HEK293 (cell line): ENCODE measurements at regions not wholly inside any gene's neighbourhood (a gene's known extent, or its start where the extent isn't known, plus 50 kb on each side); places are given as distances from the start of the nearest gene placed in this dataset.

Experiments used
- CTCF ChIA-PET: fragments of 350-600 bp; formaldehyde crosslinking; extraction: SDS; loops from one replicate; lab custom pipeline; 2021; ENCODE audit warnings: antibody characterized with exemption; lab: Yijun Ruan, JAX
- POLR2A ChIA-PET: fragments of 300-600 bp; formaldehyde crosslinking; extraction: SDS; loops from one replicate; lab custom pipeline; 2020; ENCODE audit warnings: antibody characterized with exemption, inconsistent platforms; lab: Yijun Ruan, JAX
- H3K27ac ChIP-seq: fragments of 200-500 bp; sonication (Bioruptor generic); 2 replicates; pipeline ENCODE4 v1.5.1; 2014; ENCODE audit warnings: low read depth, low read length, control low read depth, inconsistent platforms; ENCODE audit errors: extremely low read depth
- H3K36me3 ChIP-seq, 2 experiments: fragments of 200-500 bp in 1 of 2; sonication (Bioruptor generic) in 1 of 2; 1 replicate in 1 of 2; 2 replicates in 1 of 2; pipeline ENCODE4 v1.5.1; 2014 to 2017; ENCODE audit warnings: inconsistent platforms in 2 of 2, low read length in 2 of 2; ENCODE audit not compliant: control insufficient read depth in 2 of 2, insufficient read depth in 1 of 2
- H3K4me1 ChIP-seq: fragments of 200-500 bp; sonication (Bioruptor generic); 2 replicates; pipeline ENCODE4 v1.5.1; 2014; ENCODE audit warnings: mild to moderate bottlenecking, low read length, inconsistent platforms; ENCODE audit not compliant: control insufficient read depth, insufficient read depth
- H3K4me3 ChIP-seq: 2 replicates; pipeline ENCODE4 v1.5.1; 2011; ENCODE audit warnings: low read depth, mild to moderate bottlenecking, control low read depth, low read length, moderate library complexity
- H3K9me3 ChIP-seq: fragments of 200-500 bp; sonication (Bioruptor generic); 2 replicates; pipeline ENCODE4 v1.5.1; 2014; ENCODE audit warnings: low read depth, low read length, inconsistent platforms; ENCODE audit not compliant: control insufficient read depth, insufficient read depth
- GLI2 ChIP-seq: fragments of 450-650 bp; formaldehyde crosslinking; IDR thresholded peaks from 2 replicates; pipeline ENCODE4; 2017; ENCODE audit warnings: missing biosample characterization, missing genetic modification characterization, low read depth, borderline replicate concordance
- PBX3 ChIP-seq: sonication (generic); formaldehyde crosslinking; IDR thresholded peaks from 2 replicates; pipeline ENCODE4 v1.8.1; 2022; ENCODE audit warnings: mild to moderate bottlenecking, moderate library complexity, missing genetic modification reagents
- ZBTB8A ChIP-seq: fragments of 450-650 bp; formaldehyde crosslinking; IDR thresholded peaks from 2 replicates; pipeline ENCODE4 v1.5.1; 2016; ENCODE audit warnings: missing biosample characterization, missing genetic modification characterization
- ZNF121 ChIP-seq: fragments of 450-650 bp; formaldehyde crosslinking; IDR thresholded peaks from 2 replicates; pipeline ENCODE4 v1.5.1; 2016; ENCODE audit warnings: missing biosample characterization, missing genetic modification characterization
- ZNF148 ChIP-seq: fragments of 450-650 bp; formaldehyde crosslinking; IDR thresholded peaks from 2 replicates; pipeline ENCODE4 v1.5.0; 2017; ENCODE audit warnings: missing biosample characterization, missing genetic modification characterization, borderline replicate concordance
- ZNF169 ChIP-seq: fragments of 450-650 bp; formaldehyde crosslinking; IDR thresholded peaks from 2 replicates; pipeline ENCODE4 v1.5.1; 2016; ENCODE audit warnings: missing biosample characterization, missing genetic modification characterization
- ZNF274 ChIP-seq, 2 experiments: fragments of 200-500 bp in 1 of 2; fragments of 450-650 bp in 1 of 2; sonication (Bioruptor generic) in 1 of 2; formaldehyde crosslinking in 1 of 2; IDR thresholded peaks; 2 replicates each; pipeline versions ENCODE4 v1.5.1 to v1.6.1; 2014 to 2016; ENCODE audit warnings: borderline replicate concordance in 1 of 2, inconsistent platforms in 1 of 2, low read length in 1 of 2, missing biosample characterization in 1 of 2, missing genetic modification characterization in 1 of 2
- ZNF324 ChIP-seq: fragments of 450-650 bp; formaldehyde crosslinking; IDR thresholded peaks from 2 replicates; pipeline ENCODE4 v1.5.1; 2016; ENCODE audit warnings: missing biosample characterization, missing genetic modification characterization
- ZNF626 ChIP-seq: fragments of 450-650 bp; sonication (Bioruptor Pico); formaldehyde crosslinking; IDR thresholded peaks from 2 replicates; pipeline ENCODE4 v1.5.1; 2018; ENCODE audit warnings: missing biosample characterization, missing genetic modification characterization, inconsistent platforms
- ZNF629 ChIP-seq: fragments of 450-650 bp; formaldehyde crosslinking; IDR thresholded peaks from 2 replicates; pipeline ENCODE4 v1.5.1; 2017; ENCODE audit warnings: missing biosample characterization, missing genetic modification characterization
- ZNF658 ChIP-seq: fragments of 450-650 bp; formaldehyde crosslinking; IDR thresholded peaks from 2 replicates; pipeline ENCODE4; 2016; ENCODE audit warnings: missing biosample characterization, missing genetic modification characterization
- ZNF660 ChIP-seq: fragments of 450-650 bp; IDR thresholded peaks from 2 replicates; pipeline ENCODE4 v1.5.1; 2018; ENCODE audit warnings: missing biosample characterization, mild to moderate bottlenecking, missing genetic modification characterization
- TF ChIP-seq, protein P1 (sequence below): fragments of 450-650 bp; IDR thresholded peaks from 2 replicates; pipeline ENCODE4 v1.5.1; 2018; ENCODE audit warnings: missing biosample characterization, missing genetic modification characterization
- TF ChIP-seq, protein P2 (sequence below): fragments of 450-650 bp; formaldehyde crosslinking; IDR thresholded peaks from 2 replicates; pipeline ENCODE4 v1.5.1; 2016; ENCODE audit warnings: missing biosample characterization, missing genetic modification characterization
- TF ChIP-seq, protein P3 (sequence below): fragments of 450-650 bp; formaldehyde crosslinking; IDR thresholded peaks from 2 replicates; pipeline ENCODE4 v1.5.1; 2016; ENCODE audit warnings: missing biosample characterization, missing genetic modification characterization

DNA sequence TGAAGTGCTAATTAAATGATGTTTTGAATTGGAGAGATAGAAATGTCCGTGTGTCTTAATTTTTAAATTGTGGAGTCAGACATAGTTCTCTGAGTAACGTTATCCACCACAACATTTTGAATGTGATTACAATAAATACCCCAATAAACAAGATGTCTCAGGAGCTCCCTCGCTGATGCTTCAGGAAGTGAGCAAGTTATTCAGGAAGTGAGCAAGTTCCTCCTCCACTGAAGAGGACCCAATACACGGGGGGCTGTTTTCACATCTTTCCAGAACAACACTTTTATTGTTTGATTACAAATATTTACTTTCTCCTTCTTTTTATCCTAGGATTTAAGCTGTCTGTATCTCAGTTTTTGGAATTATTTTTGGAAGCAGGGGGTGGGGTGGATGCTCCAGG, 363.8 kb downstream of the LRRC70 start (continued):
- TF ChIP-seq ZNF274 (IDR thresholded peaks at IDR 0.05; ENCODE audit: low read length) (no peak), ZNF274 (tag by site-specific recombination; IDR thresholded peaks at IDR 0.05; ENCODE audit: borderline replicate concordance) (no peak)

DNA sequence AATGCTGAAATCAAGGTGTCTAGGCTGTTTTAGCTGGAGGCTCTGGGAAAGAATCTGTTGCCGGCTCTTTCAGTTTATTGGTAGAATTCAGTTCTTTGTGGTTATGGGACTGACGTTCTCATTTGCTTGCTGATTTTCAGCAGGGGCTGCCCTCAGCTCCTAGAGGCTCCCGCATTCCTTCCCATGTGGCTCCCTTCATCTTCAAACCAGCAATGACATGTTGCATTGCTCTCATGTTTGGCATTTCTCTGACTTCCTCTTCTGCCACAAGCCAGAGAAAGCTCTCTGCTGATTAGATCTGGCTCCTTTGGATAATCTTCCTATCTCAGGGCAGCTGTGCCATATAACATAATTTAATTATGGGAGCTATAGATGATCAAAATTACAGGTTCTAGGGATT, 360.3 kb downstream of the LRRC70 start:
- CTCF ChIA-PET, result interaction anchor here (0.6 kb wide), 1 partner anchor 15 kb away, joined by 3 read pairs; no protein-coding TSS in a partner anchor
- Histone ChIP-seq H3K4me3 (no peak overlapping the region), H3K9me3 (no peaks in the 10 kb centered on the region), H3K4me1 (no peaks in the 10 kb centered on the region), H3K36me3 (no peaks in the 10 kb centered on the region), H3K27ac (no peak overlapping the region)
- TF ChIP-seq ZNF626 (tag by site-specific recombination) (no peak), GLI2 (tag by site-specific recombination) (no peak), ZNF169 (tag by site-specific recombination) (no peak), ZNF660 (tag by site-specific recombination) (no peak)
- TF ChIP-seq, protein P1, sequence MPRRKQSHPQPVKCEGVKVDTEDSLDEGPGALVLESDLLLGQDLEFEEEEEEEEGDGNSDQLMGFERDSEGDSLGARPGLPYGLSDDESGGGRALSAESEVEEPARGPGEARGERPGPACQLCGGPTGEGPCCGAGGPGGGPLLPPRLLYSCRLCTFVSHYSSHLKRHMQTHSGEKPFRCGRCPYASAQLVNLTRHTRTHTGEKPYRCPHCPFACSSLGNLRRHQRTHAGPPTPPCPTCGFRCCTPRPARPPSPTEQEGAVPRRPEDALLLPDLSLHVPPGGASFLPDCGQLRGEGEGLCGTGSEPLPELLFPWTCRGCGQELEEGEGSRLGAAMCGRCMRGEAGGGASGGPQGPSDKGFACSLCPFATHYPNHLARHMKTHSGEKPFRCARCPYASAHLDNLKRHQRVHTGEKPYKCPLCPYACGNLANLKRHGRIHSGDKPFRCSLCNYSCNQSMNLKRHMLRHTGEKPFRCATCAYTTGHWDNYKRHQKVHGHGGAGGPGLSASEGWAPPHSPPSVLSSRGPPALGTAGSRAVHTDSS (tag by site-specific recombination), result no peak
- POLR2A ChIA-PET, result no interaction called here

DNA sequence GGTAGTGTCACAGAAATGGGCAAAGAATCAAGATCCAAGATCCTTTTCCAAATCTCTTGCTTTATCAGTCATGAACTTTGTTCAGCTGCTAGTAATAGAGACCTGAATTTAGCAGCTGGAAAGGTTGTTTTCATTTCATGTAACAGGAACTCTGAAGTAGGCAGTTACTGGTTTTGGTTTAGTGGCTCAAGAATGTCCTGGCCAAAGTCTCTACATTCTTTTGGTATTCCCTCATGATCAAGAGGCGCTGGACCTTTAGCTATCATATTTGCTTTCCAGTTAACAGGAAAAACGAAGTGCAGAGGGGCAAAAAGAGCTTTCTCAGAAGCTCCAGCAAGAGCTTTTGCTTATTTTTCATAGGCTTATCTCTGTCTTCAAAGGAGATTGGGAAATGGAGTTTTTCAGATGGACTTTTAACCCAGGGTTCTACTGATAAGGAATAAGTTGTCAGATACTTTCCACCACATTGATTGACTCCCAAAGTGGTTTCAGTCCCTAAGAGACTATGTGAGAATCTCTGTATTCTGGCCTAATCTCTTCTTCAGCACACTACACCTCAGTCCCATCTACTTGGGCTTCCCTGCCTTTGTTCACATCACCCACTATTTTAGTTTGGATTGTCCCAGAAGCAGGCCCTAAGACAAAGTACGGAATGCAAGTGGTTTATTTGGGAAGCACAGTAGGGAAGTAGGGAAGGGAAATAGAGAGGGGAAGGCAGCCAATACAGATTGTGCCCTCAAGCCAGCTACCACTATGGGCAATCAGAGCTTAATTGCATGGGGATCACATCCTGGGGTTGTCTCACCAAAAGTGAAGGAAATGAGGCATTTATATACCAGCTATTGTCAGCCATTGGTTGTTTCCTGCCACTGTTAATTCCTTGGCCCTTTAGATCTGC, 359.3 kb downstream of the LRRC70 start:
- ChIA-PET POLR2A (no interaction called here), CTCF (interaction anchor here (0.6 to 0.7 kb wide), 2 partner anchors 21 to 58 kb away, joined by 3 read pairs; no protein-coding TSS in a partner anchor)

DNA sequence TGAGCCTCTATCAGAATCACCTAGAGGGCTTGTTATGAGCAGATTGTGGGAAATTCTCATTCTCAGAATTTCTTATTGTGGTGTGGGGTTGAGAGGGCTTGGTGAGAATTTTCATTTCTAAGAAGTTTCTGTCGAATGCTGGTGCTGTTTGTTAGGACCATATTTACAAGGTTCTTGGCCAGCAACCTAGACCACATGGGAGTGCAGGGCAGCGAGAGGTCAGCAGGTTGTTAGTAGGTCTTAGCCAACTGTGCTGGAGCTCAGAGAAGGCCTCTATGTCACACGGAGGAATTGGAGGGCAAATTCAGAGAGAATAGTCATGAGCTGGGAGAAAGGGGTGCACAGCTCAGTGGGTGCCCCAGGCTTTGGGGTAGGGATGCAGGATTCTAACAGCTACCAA, 357.0 kb downstream of the LRRC70 start:
- Histone ChIP-seq H3K4me3 (no peak overlapping the region), H3K4me1 (no peaks in the 10 kb centered on the region), H3K9me3 (no peaks in the 10 kb centered on the region), H3K36me3 (no peaks in the 10 kb centered on the region), H3K27ac (no peak overlapping the region)
- POLR2A ChIA-PET, result no interaction called here
- CTCF ChIA-PET, result no interaction called here
- no peak for TF ChIP-seq ZNF148
- TF ChIP-seq ZBTB8A, result no peak
- no peak for TF ChIP-seq ZNF658 (tag by site-specific recombination)
- TF ChIP-seq, protein P2, sequence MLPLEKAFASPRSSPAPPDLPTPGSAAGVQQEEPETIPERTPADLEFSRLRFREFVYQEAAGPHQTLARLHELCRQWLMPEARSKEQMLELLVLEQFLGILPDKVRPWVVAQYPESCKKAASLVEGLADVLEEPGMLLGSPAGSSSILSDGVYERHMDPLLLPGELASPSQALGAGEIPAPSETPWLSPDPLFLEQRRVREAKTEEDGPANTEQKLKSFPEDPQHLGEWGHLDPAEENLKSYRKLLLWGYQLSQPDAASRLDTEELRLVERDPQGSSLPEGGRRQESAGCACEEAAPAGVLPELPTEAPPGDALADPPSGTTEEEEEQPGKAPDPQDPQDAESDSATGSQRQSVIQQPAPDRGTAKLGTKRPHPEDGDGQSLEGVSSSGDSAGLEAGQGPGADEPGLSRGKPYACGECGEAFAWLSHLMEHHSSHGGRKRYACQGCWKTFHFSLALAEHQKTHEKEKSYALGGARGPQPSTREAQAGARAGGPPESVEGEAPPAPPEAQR (tag by site-specific recombination), result no peak
- no peak for TF ChIP-seq PBX3 (CRISPR knock-in tag)
- TF ChIP-seq, protein P3, sequence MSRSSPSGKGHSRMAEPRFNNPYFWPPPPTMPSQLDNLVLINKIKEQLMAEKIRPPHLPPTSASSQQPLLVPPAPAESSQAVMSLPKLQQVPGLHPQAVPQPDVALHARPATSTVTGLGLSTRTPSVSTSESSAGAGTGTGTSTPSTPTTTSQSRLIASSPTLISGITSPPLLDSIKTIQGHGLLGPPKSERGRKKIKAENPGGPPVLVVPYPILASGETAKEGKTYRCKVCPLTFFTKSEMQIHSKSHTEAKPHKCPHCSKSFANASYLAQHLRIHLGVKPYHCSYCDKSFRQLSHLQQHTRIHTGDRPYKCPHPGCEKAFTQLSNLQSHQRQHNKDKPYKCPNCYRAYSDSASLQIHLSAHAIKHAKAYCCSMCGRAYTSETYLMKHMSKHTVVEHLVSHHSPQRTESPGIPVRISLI, result no peak

More for the DNA sequence above, 359.3 kb downstream of the LRRC70 start:
- TF ChIP-seq ZNF324 (tag by site-specific recombination) (no peak), ZNF274 (IDR thresholded peaks at IDR 0.05; ENCODE audit: low read length) (no peak), ZNF274 (tag by site-specific recombination; IDR thresholded peaks at IDR 0.05; ENCODE audit: borderline replicate concordance) (no peak), ZNF121 (no peak), ZNF629 (tag by site-specific recombination) (no peak), PBX3 (CRISPR knock-in tag) (no peak)
- no peaks in the 10 kb centered on the region for H3K4me1 ChIP-seq
- H3K4me3 ChIP-seq, result no peak overlapping the region
- no peak overlapping the region for H3K27ac ChIP-seq
- H3K9me3 ChIP-seq, result no peaks in the 10 kb centered on the region
- no peaks in the 10 kb centered on the region for H3K36me3 ChIP-seq
